MM.1S (cell line): ENCODE measurements at regions not wholly inside any gene's neighbourhood (a gene's known extent, or its start where the extent isn't known, plus 50 kb on each side); places are given as distances from the start of the nearest gene placed in this dataset.

Experiments used
- CTCF ChIP-seq: fragments of 300-600 bp; sonication (generic); IDR thresholded peaks from 2 replicates; pipeline ENCODE4 v1.5.1; 2016; ENCODE audit warnings: antibody characterized with exemption, low read length, mixed read lengths
- EZH2 ChIP-seq: fragments of 300-600 bp; sonication (generic); optimal IDR thresholded peaks from 2 replicates; pipeline ENCODE3; 2017; ENCODE audit warnings: low read depth, mild to moderate bottlenecking, antibody characterized with exemption, low read length, mixed read lengths
- EZH2phosphoT487 ChIP-seq: fragments of 300-600 bp; sonication (generic); IDR thresholded peaks from 2 replicates; pipeline ENCODE4 v1.6.1; 2018; ENCODE audit warnings: antibody characterized with exemption, low read length

GRCh38 chr18:38243291-38243690, 677.7 kb upstream of the CELF4 start:
- TF ChIP-seq CTCF, result no peak
- TF ChIP-seq EZH2, result no peak
- no peak for TF ChIP-seq EZH2phosphoT487
